ENCODE measurements at regions not wholly inside any gene's neighbourhood (a gene's known extent, or its start where the extent isn't known, plus 50 kb on each side); places are given as distances from the start of the nearest gene placed in this dataset.

DNA sequence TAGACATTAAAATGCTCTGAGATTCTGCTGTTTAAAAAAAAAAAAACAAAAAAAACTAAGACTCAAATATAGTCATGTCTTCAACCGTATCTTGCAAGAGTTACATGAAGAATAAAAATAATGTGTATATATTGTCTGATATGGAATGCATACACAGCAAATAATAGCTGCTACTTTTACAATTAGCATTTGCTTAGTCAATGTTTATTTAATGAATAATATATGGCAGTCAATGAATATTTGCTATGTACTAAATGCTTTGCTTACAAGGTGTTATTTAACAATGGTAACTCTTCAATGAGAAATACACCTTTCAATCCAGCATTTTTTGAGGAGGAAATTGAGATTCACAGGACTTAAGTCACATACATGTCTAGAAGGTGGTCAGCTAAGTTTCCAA, 718.8 kb upstream of the SOX9 start:
- intact Hi-C loops (cut with micrococcal nuclease; ENCODE audit: unreplicated experiment) (no loop called here), in situ Hi-C loops (cut with HindIII; ENCODE audit: low pct_unique_long_range_greater_than_20kb, low sequenced_read_pairs) (no loop called here)
- no peaks in the 10 kb centered on the region for H3K36me3 ChIP-seq (ENCODE audit: control insufficient read depth, insufficient read depth, low read length)
- DNase-seq (ENCODE audit: low read depth, low spot score) (no peak), ATAC-seq (no peak)
- CTCF ChIA-PET = no interaction called here
- no peak overlapping the region for H3K27ac ChIP-seq (ENCODE audit: low read length)
- POLR2A ChIA-PET = no interaction called here
- no peak overlapping the region for H3K4me3 ChIP-seq (ENCODE audit: low read depth in 2 of 2, low read length in 2 of 2)
- no TSS peak for BruUV-seq (replicated peaks)
- TF ChIP-seq TCF7L2 (IDR thresholded peaks at IDR 0.05; ENCODE audit: low read depth, low read length) (no peak), POLR2AphosphoS5 (IDR thresholded peaks at IDR 0.05; ENCODE audit: low read depth, low read length) (no peak), SIN3A (IDR thresholded peaks at IDR 0.05; ENCODE audit: borderline replicate concordance, insufficient read depth, low read depth, low read length) (no peak)
- TF ChIP-seq, protein P1, sequence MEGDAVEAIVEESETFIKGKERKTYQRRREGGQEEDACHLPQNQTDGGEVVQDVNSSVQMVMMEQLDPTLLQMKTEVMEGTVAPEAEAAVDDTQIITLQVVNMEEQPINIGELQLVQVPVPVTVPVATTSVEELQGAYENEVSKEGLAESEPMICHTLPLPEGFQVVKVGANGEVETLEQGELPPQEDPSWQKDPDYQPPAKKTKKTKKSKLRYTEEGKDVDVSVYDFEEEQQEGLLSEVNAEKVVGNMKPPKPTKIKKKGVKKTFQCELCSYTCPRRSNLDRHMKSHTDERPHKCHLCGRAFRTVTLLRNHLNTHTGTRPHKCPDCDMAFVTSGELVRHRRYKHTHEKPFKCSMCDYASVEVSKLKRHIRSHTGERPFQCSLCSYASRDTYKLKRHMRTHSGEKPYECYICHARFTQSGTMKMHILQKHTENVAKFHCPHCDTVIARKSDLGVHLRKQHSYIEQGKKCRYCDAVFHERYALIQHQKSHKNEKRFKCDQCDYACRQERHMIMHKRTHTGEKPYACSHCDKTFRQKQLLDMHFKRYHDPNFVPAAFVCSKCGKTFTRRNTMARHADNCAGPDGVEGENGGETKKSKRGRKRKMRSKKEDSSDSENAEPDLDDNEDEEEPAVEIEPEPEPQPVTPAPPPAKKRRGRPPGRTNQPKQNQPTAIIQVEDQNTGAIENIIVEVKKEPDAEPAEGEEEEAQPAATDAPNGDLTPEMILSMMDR (IDR thresholded peaks at IDR 0.05) = no peak
- TF ChIP-seq, protein P2, sequence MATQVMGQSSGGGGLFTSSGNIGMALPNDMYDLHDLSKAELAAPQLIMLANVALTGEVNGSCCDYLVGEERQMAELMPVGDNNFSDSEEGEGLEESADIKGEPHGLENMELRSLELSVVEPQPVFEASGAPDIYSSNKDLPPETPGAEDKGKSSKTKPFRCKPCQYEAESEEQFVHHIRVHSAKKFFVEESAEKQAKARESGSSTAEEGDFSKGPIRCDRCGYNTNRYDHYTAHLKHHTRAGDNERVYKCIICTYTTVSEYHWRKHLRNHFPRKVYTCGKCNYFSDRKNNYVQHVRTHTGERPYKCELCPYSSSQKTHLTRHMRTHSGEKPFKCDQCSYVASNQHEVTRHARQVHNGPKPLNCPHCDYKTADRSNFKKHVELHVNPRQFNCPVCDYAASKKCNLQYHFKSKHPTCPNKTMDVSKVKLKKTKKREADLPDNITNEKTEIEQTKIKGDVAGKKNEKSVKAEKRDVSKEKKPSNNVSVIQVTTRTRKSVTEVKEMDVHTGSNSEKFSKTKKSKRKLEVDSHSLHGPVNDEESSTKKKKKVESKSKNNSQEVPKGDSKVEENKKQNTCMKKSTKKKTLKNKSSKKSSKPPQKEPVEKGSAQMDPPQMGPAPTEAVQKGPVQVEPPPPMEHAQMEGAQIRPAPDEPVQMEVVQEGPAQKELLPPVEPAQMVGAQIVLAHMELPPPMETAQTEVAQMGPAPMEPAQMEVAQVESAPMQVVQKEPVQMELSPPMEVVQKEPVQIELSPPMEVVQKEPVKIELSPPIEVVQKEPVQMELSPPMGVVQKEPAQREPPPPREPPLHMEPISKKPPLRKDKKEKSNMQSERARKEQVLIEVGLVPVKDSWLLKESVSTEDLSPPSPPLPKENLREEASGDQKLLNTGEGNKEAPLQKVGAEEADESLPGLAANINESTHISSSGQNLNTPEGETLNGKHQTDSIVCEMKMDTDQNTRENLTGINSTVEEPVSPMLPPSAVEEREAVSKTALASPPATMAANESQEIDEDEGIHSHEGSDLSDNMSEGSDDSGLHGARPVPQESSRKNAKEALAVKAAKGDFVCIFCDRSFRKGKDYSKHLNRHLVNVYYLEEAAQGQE (IDR thresholded peaks at IDR 0.05; ENCODE audit: insufficient read depth in 1 of 2, low read depth in 2 of 2, low read length in 1 of 2) = no peak
- no peaks in the 10 kb centered on the region for H3K4me1 ChIP-seq (ENCODE audit: control insufficient read depth, insufficient read depth, low read length)
- no peaks in the 10 kb centered on the region for H3K27me3 ChIP-seq (ENCODE audit: control insufficient read depth, insufficient read depth, low read length)
- no peaks in the 10 kb centered on the region for H3K9me3 ChIP-seq (ENCODE audit: control insufficient read depth, insufficient read depth, low read depth, low read length)

DNA sequence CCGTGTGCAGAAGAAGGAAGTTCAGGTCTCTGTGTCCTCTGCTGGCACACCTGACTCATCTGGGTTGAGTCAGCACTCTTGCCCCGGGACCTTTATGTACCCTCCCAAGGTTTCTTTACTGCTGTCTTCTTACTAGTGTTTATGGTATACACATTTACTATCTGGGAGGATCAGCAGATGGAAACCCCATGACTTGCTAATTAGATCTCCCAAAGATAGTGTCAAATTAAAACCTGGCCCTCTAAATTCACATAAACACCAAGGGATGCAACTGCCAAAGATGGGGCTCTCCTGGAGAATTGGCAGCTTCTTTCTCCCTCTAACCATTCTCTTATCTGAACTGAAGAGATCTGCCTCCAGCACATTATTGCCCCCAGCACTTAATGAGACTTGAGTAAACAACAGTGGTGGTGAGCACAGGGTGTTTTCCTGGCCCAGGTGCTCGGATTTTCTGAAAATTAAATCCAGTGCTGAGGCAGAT, 718.1 kb upstream of the SOX9 start:
- CTCF ChIA-PET = interaction anchor here (0.6 kb wide), 1 partner anchor 57 kb away, joined by 4 read pairs; no protein-coding TSS in a partner anchor
- no peak overlapping the region for H3K4me3 ChIP-seq (ENCODE audit: low read depth in 2 of 2, low read length in 2 of 2)
- in situ Hi-C loops (cut with HindIII; ENCODE audit: low pct_unique_long_range_greater_than_20kb, low sequenced_read_pairs) = no loop called here
- no peaks in the 10 kb centered on the region for H3K36me3 ChIP-seq (ENCODE audit: control insufficient read depth, insufficient read depth, low read length)
- POLR2A ChIA-PET = no interaction called here
- DNase-seq (ENCODE audit: low read depth, low spot score) (no peak), ATAC-seq (0 out of 2 replicates have a peak, but pooled peaks have one; percentile 51)
- intact Hi-C loops (cut with micrococcal nuclease; ENCODE audit: unreplicated experiment) = no loop called here
- TF ChIP-seq, protein P1 (IDR thresholded peaks at IDR 0.05) = no peak
- TF ChIP-seq POLR2AphosphoS5 (IDR thresholded peaks at IDR 0.05; ENCODE audit: low read depth, low read length) (no peak), TCF7L2 (IDR thresholded peaks at IDR 0.05; ENCODE audit: low read depth, low read length) (no peak), SIN3A (IDR thresholded peaks at IDR 0.05; ENCODE audit: borderline replicate concordance, insufficient read depth, low read depth, low read length) (no peak)
- TF ChIP-seq, protein P2 (IDR thresholded peaks at IDR 0.05; ENCODE audit: insufficient read depth in 1 of 2, low read depth in 2 of 2, low read length in 1 of 2) = no peak
- no peaks in the 10 kb centered on the region for H3K27me3 ChIP-seq (ENCODE audit: control insufficient read depth, insufficient read depth, low read length)
- H3K9me3 ChIP-seq (ENCODE audit: control insufficient read depth, insufficient read depth, low read depth, low read length) = no peaks in the 10 kb centered on the region
- BruUV-seq (replicated peaks) = no TSS peak
- H3K4me1 ChIP-seq (ENCODE audit: control insufficient read depth, insufficient read depth, low read length) = no peaks in the 10 kb centered on the region
- no peak overlapping the region for H3K27ac ChIP-seq (ENCODE audit: low read length)

Data from Panc1 (cell line).